ENCODE measurements at regions not wholly inside any gene's neighbourhood (a gene's known extent, or its start where the extent isn't known, plus 50 kb on each side); places are given as distances from the start of the nearest gene placed in this dataset.

- peak; percentile 20 for DNase-seq (ENCODE audit: low read depth)
- no peak for TF ChIP-seq CTCF (IDR thresholded peaks at IDR 0.05; ENCODE audit: low read length, missing control alignments)
- no peak overlapping the region for H3K4me3 ChIP-seq (replicated peaks; ENCODE audit: low read depth, low read length)
Observed at GRCh38 chr2:226267516-226268289, 531.9 kb downstream of the IRS1 start.

GRCh38 chr2:226256709-226257376 is 542.8 kb downstream of the IRS1 start:
- peak; percentile 14 for DNase-seq (ENCODE audit: low read depth)
- TF ChIP-seq CTCF (IDR thresholded peaks at IDR 0.05; ENCODE audit: low read length, missing control alignments), result no peak
- H3K4me3 ChIP-seq (replicated peaks; ENCODE audit: low read depth, low read length), result no peak overlapping the region

- H3K4me3 ChIP-seq (replicated peaks; ENCODE audit: low read depth, low read length), result no peak overlapping the region
- DNase-seq (ENCODE audit: low read depth), result peak; percentile 27
- no peak for TF ChIP-seq CTCF (IDR thresholded peaks at IDR 0.05; ENCODE audit: low read length, missing control alignments)
Observed at GRCh38 chr2:226256237-226256636, 543.4 kb downstream of the IRS1 start.

- H3K4me3 ChIP-seq (replicated peaks; ENCODE audit: low read depth, low read length), result no peak overlapping the region
- TF ChIP-seq CTCF (IDR thresholded peaks at IDR 0.05; ENCODE audit: low read length, missing control alignments), result no peak
- DNase-seq (ENCODE audit: low read depth), result no peak
Observed at GRCh38 chr2:226251661-226252060, 548.0 kb downstream of the IRS1 start.

- DNase-seq (ENCODE audit: low read depth), result peak; percentile 62
- peak; percentile 11 for TF ChIP-seq CTCF (IDR thresholded peaks at IDR 0.05; ENCODE audit: low read length, missing control alignments)
- no peak overlapping the region for H3K4me3 ChIP-seq (replicated peaks; ENCODE audit: low read depth, low read length)
Observed at GRCh38 chr2:226247289-226248275, 552.0 kb downstream of the IRS1 start.

- DNase-seq (ENCODE audit: low read depth), result no peak
- TF ChIP-seq CTCF (IDR thresholded peaks at IDR 0.05; ENCODE audit: low read length, missing control alignments), result no peak
Observed at GRCh38 chr2:226234187-226234586, 565.4 kb downstream of the IRS1 start.

More at GRCh38 chr2:226234187-226234586, 565.4 kb downstream of the IRS1 start:
- H3K4me3 ChIP-seq (replicated peaks; ENCODE audit: low read depth, low read length), result no peak overlapping the region

Data from fibroblast of pulmonary artery (primary cell).